GM20000 (cell line): ENCODE measurements at regions not wholly inside any gene's neighbourhood (a gene's known extent, or its start where the extent isn't known, plus 50 kb on each side); places are given as distances from the start of the nearest gene placed in this dataset.
"Not testable (repeated sequence)": the region's sequence is repeated elsewhere in the genome, so short reads cannot be mapped to it uniquely, and the experiment has no call there.

ENCODE experiments used
- DNase-seq: peaks from one replicate; pipeline ENCODE4 v3.0.0; 2012; ENCODE audit warnings: low spot score
- TF ChIP-seq, protein P1 (sequence below): IDR thresholded peaks from 2 replicates; pipeline ENCODE4 v1.5.1; 2012; ENCODE audit warnings: mild to moderate bottlenecking, control low read depth; ENCODE audit errors: extremely low read depth, missing control alignments

DNA sequence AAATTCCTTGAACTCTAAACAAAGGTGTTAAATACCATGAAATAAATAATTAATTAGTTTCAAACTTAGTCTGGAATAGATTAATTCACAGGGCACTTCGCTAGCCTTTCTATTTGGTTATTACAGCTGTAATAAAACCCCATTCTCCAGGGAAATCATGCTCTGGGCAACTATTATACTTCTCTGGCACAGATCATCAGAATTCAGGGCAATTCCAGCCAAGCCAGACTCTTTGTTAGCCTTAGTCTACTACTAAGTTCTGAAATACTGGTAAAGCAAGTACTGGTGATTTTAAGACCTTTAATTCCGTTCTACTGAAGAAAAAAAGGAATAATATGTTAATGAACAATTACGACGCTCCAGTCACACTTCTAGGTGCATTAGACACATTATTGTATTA is 123.4 kb upstream of the PDE1A start:
- TF ChIP-seq, protein P1, sequence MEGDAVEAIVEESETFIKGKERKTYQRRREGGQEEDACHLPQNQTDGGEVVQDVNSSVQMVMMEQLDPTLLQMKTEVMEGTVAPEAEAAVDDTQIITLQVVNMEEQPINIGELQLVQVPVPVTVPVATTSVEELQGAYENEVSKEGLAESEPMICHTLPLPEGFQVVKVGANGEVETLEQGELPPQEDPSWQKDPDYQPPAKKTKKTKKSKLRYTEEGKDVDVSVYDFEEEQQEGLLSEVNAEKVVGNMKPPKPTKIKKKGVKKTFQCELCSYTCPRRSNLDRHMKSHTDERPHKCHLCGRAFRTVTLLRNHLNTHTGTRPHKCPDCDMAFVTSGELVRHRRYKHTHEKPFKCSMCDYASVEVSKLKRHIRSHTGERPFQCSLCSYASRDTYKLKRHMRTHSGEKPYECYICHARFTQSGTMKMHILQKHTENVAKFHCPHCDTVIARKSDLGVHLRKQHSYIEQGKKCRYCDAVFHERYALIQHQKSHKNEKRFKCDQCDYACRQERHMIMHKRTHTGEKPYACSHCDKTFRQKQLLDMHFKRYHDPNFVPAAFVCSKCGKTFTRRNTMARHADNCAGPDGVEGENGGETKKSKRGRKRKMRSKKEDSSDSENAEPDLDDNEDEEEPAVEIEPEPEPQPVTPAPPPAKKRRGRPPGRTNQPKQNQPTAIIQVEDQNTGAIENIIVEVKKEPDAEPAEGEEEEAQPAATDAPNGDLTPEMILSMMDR = no peak
- no peak for DNase-seq

GRCh38 chr2:182552232-182552631 is 125.4 kb upstream of the PDE1A start:
- DNase-seq = not testable (repeated sequence)

GRCh38 chr2:182552785-182553184 is 125.9 kb upstream of the PDE1A start:
- not testable (repeated sequence) for DNase-seq

- TF ChIP-seq, protein P1 = no peak
- peak; percentile 57 for DNase-seq
These were observed 126.6 kb upstream of the PDE1A start for GRCh38 chr2:182553483-182553882.

- no peak for DNase-seq
- TF ChIP-seq, protein P1 = no peak
These were observed 128.1 kb upstream of the PDE1A start for GRCh38 chr2:182554950-182555349.

- DNase-seq = no peak
- TF ChIP-seq, protein P1 = no peak
These were observed 131.7 kb upstream of the PDE1A start for GRCh38 chr2:182558564-182558963.

DNA sequence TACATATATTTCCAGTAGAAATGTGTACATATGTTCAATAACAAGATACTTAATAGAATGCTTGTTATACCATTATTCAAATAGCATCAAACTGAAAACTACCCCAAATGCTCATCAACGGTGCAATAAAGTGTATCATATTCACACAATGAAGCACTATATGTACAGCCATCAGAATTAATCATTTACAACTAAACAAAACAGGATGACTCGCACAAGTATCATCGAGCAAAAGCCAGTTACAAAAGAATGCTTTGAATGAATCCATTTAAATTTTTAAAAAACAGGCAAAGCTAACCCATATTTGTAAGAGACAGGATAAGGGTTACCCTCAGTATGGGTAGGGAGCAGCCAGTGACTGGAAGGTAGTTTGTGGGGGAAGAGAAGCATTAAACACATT is 132.8 kb upstream of the PDE1A start:
- DNase-seq = no peak
- TF ChIP-seq, protein P1 = no peak

DNA sequence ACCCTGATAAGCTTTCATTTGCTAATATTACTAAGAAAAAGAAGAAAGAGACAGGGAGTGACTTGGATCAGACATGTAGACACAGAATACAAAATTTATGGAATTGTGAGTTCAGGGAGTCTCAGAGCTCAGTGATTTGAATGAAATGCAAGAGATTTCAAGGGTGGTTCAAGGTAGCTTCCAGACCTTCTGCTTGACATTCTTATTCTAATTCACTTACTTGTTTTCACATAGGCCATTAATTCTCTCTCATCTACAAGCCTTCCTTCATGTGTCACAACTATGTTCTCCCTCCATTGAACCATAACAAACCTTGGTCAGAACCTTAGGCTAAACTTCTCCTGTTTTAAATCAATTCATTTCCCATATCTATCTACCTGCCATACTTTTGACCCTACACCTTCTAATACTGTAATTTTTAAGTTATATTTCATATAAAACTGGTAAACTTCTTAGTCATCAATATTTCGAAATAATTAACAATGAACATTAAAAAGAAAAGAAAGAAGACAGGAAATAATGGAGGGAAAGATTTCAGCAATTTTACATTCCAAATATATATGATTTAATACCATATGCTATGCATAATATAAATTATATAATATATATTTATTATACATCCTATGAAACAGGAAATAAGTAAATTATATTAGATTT is 139.2 kb upstream of the PDE1A start:
- DNase-seq = no peak
- TF ChIP-seq, protein P1 = no peak
